Fibroblast of gingiva (primary cell): ENCODE measurements at regions not wholly inside any gene's neighbourhood (a gene's known extent, or its start where the extent isn't known, plus 50 kb on each side); places are given as distances from the start of the nearest gene placed in this dataset.
"Not testable (repeated sequence)": the region's sequence is repeated elsewhere in the genome, so short reads cannot be mapped to it uniquely, and the experiment has no call there.

Experiments
- DNase-seq: peaks from one replicate; pipeline ENCODE4 v3.0.0-alpha.2; 2011; ENCODE audit warnings: low read depth

DNA sequence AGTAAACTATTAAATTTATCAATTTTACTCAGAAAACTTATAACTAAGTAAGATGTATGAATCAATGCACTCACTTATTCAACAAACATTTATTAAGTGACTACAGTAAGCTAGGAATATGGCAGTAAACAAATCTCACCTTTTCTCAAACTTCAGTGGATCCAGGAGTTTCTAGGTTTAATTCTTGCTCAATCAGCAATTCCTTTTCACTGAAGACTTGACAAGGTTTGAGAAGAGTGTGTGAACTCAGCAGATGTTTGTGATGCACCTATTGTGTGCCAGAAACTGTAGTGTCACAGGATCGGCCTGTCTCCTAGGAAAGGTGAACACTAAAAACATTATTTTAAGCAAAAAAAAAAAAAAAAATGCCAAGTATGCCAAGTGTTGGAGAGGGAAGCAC is 167.8 kb downstream of the ALG10 start:
- no peak for DNase-seq

DNA sequence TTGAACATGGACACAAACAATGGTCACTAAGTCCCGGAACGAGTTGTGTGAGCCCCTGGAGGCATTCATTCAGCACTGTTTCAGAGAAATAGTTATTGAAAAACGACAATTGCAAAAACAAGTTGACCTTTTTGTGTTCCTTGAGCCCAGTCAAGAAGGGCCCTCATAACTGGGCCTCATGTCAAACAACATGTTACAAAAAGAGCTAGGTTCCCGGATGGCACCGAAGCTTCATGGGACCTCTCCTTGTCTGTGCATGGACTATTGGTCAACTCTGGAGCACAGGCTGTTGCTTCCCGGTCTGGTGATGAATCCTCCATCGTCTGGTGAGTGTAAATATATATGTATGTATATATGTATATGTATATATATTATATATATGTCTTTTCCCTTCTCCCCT is 176.6 kb downstream of the ALG10 start:
- no peak for DNase-seq

DNA sequence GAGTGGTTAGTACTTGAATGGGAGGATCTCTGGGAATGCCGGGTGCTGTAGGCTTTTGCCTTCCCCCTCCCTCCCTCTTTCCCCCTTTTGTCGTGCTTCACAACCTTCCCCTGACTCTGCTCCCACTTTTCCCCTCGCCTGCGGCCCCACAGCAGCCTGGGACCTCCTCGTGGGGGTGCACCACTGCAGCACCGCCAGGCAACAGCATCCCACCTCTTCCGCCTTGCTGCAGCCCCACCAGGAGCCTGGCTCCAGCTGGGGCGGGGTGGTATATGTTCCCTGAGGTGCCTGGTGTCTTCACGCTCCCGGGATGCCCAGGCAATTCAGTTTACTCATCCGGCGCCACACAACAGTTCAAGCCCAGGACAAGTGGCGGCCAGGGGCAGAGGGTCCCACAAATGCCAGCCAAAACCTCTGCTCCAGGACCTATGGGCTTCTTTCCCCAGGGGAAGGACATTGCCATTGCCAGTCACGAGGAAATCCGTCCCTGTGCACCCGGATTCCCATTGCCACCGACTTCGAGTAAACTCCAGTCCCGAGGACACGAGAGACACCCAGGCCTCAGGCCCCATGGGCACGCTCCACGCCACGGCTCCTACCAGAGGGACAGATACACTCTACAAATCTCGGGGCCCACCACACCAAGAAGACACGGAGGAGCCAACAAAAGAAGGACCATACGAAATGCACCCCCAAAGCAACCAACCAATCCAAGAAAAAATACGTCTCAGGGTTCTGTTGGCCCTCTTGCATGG is 181.7 kb downstream of the ALG10 start:
- no peak for DNase-seq

DNA sequence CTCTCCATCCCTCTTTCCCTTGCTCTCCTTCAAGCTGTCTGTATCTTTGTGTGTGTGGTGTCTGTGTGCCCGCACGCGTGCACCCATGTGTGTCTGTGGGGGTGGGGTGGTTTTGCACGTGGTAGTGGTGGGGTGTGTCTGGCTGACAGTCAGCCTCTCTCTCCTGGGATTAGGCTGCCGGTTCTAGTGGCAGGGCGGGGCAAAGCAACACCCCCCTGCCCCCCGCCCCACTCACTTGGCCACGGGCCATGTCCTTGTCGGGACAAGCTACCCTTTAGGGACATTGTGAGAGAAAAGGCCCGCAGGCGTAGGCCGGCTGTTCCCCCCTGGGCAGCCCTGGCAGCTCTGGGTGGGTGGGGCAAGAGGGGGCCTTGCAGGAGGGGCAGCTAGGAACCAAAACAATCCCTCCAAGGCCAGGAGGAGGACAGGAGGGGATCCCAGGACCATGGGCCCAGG is 182.6 kb downstream of the ALG10 start:
- no peak for DNase-seq

DNA sequence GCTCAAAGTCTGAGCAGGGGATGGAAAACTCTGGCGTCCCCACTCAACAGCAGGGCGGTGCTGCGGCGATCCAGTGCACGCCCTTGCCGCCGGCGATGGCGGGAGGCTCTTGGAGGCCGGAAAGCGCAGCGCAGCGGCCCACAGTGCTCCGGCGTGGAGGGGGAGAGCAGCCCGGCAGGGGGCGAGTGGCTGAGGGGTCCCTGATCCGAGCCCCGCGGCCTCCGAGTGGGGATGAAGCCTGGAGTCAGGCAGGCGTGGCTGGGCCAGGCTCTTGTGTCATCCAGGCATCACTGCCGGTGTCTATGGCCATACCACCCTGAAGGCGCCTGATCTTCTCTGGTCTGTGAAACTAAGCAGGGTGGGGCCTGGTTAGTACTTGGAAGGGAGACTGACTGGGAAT is 183.1 kb downstream of the ALG10 start:
- DNase-seq, result no peak

DNA sequence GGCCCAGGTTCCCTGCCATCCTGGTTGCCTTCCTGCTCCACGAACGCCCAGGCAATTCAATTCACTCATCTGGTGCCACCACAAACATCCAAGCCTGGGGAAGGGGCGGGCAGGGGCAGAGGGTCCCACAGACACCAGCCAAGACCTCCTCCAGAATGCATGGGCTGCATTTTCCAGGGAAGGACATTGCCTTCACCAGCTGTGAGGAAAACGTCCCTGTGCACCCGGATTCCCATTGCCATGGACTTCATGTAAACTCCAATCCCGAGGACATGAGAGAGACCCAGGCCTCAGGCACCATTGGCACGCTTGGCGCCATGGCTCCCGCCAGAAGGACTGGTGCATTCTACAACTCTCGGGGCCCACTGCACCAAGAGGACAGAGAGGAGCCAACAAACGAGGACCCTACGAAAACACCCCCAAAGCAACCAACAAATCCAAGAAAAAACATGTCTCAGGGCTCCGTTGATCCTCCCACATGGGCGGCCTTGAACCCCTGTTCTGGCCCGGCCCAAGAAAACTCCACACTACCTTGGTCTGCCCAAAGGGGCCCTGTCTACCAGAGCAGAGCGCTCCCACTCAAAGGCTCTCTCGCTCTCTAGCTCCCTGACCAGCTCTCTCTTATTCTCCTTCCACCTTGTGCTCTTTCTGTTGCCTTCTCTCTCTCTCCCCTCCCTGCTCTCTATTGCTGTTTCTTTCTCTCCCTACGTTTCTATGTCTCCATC is 183.9 kb downstream of the ALG10 start:
- no peak for DNase-seq

DNA sequence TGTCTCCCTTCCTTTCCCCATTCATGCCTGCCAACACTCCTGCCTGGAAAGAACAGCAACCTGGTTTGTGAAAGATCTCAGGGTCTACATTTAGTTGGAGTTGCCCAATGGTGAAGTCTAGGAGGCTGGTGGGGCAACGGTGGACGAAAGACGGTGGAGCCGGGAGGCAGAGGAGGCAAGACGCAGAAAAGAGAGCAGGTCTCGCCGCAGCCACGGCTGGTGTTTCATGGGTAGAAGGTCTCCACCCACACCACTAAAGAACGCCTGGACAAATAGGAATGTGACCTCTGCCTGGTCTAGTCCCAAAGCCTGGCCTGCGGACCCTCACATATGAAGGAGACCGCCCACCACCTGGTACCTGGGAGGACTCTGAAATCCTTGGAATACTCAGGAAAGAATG is 185.6 kb downstream of the ALG10 start:
- no peak for DNase-seq

DNA sequence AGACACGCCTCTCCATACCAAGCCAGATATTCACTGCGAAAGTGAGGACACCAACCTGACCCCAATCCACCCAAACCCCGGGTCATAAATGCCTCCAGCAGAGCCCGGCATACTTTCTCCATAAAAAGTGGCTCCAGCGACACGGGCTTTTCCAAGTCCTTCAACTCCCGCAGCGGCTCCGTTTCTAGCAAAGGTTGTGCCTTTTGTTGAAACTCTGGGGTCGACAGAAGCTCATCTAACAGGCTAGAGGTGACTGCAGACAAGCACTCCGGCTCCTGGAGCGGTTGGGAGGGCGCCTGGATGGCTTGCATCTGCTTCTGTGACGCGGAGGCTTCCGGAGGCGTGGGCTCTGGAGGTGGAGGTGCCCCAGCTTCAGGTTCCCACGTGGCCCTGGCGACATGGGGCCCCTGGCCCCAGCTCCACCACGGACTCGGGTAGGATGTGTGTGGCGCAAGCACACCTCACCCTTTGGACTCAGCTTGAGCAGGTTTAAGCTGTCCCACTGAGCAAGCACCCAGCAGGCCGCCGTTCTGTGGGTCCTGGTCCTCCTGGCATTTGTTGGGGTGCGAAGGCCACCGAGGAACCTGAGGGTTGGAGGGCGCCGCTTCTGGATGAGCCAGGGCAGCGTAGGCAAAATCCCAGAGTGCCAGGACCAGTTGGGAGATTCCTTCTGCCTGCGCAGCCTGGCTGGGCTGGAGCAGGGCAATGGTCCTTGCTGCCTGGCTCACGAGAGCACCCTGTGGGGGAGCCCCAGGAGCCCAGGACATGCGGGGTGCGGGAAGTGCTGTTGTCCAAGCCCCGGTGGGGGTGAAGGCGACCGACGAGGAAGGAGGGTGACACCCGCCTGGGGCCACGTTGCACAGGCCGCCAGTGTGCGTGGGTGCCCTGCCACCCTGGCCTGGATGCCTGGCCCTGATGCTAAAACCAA is 186.3 kb downstream of the ALG10 start:
- DNase-seq, result no peak

DNA sequence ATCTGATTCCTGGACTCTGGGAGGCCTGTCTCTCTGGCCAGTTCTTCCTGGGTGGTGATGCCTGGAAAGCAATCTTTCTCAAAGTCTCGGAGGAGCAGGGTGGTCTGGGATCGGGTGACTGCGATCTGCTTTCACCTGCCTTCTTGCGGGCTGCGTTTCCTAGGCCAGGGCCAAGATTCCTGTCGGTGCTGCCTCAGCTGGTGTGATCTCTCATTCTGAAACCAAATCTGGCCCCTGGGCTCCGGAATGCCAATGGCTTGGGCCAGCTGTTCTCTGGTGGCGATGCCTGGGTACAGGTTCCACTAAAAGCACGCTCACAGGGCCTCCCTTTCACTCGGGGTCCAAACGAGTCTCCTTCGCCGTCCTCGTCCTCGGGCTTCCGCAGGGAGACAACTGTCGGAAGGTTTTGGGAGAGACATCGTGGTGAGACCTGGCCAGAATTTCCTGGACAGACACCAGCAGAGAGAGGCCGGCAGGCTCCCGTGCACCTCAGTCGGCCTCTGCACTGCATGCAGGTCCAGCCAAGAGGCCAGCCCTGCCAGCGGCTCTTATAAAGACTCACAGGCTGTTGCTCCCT is 187.1 kb downstream of the ALG10 start:
- no peak for DNase-seq

DNA sequence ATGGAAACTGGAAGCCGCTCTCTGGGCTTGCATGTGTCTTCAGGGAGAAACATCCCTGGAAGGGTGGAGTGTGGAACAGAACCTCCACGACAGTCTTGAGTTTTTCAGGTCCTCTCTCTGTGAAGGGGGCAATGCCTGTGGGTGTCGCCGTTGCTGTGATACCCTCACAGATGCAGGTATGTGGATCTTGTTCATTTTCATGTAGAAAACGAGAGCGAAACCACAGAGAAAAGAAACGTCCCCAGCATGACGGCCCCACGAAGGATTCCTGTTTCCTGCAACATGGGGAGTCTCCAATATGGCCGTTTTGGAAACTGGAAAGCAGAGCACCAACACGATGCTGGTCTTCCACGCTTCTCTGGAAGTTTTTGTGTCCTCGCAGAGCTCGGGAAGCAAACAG is 187.9 kb downstream of the ALG10 start:
- DNase-seq, result no peak

DNA sequence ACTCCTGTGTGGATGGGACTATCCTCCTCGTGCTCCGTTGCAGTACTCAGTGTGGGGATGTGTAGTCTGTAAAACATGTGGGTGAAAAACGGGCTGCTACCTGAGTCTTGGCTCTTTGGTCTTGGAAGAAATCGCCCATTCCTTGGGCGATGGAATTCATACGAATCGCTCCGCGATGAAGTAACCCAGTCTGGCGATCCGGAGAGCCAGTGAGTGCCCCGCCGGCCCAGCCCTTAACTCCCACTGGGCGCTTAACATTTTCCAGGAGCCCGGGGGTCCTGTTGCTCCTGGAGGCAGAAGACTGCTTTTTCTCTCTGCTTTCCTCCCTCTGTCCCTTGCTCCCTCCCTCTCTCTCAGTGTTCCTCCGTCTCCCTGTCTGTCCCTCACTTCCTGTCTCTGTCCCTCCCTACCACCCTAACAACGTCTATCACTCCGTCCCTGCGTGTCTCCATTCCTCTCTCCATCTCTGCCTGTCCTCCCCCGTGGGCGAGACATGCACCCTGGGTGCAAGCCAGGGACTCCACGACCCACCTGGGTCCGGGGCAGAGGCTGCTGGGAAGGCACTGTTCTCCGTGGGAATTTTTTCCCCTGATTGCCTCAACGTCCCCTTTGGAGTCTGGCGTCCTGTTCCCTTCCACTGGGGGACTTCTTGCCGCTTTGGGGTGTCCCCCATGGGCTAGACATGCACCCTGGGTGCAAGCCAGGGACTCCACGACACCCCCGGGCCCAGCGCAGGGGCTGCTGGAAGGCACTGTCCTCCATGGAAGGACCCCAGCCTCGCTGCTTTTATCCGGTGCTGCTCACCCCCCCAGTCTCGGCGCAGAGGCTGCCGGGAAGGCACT is 188.6 kb downstream of the ALG10 start:
- no peak for DNase-seq

DNA sequence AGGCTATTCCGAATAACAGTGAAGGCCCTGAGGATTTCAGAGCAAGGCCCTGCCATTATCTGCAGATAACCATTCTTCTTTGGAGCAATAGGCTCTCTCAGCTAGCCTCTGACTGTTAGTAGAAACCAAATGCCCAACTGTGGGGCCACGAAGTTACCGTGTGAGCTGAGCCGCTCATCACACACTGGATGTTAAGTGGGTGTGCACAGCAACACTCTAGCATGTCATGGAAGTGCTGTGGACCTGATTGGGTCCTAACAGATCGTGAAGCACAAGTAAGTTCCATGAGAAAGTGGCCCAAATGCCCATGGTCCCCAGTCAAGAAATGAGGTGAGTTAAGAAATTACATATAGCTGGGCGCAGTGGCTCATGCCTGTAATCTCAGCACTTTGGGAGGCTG is 190.4 kb downstream of the ALG10 start:
- DNase-seq, result no peak

DNA sequence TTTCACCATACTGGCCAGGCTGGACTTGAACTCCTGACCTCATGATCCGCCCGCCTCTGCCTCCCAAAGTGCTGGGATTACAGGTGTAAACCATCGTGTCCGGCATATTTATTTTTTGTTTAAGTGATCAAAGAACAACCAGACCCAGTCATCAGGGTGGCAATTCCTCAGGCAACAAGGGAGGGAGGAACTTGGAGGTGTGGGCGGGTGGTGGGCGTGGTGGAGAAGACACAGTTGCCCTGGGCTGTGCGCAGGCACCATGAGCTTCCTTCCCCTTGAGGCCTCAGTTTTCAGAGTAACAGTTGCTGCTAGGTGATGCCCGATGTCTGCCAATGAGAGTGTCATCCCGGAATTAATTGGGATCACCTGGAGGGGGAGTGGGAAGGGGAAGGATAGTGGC is 191.7 kb downstream of the ALG10 start:
- DNase-seq, result no peak

DNA sequence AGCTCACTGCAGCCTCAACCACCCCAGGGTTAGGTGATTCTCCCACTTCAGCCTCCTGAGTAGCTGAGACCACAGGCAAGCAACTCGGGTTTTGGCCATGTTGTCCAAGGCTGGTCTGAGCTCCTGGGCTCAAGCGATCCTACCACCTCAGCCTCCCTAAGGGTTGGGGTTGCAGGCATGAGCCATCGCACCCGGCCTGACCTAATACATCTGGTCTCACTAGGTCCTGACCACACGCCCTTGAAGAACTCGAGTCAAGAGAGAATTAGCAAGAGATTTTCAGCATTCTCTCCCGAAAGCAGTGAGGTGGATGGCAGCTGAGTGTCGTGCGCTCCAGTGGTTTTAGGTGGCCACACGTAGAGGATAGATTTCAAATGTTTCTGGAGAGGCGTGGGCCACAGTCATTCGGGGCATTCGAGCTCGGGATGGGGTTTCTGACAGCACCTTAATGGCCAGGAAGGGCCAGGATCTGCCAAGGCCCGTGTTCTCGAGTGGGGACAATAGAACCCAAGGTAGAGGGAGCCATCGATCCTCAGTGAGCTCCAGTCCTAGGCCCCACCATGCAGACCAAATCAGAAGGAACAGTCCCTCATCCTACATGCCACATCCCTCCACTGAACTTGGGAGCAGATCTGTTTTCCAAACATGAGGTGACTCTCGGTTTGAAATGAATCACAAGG is 193.1 kb downstream of the ALG10 start:
- no peak for DNase-seq

DNA sequence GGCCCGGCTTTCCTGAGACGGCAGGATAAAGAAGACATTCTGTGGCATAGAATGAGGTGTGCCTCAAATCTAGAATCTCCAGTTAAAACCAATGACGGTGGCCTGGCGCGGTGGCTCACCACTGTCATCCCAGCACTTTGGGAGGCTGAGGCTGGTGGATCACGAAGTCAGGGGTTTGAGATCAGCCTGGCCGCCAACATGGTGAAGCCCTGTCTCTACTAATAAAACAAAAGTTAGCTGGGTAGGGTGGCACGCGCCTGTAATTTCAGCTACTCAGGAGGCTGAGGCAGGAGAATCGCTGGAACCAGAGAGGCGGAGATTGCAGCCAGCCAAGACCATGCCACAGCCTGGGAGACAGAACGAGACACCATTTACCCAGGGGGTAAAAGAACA is 193.6 kb downstream of the ALG10 start:
- no peak for DNase-seq

DNA sequence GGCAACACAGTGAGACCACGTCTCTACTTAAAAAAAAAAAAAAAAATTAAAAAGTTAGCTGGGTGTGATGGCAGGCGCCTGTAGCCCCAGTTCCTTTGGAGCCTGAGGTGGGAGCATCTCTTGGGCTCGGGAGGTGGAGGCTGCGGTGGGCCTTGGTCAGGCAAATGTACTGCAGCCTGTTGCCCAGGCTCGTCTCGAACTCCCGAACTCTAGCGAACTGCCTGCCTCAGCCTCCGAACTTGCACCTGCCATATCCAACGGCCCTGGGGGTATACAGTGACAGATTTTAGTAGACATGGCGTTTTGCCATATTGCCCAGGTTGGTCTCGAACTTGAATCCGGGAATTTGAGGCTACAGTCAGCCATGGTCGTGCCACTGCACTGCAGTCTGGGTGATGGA is 195.4 kb downstream of the ALG10 start:
- no peak for DNase-seq

DNA sequence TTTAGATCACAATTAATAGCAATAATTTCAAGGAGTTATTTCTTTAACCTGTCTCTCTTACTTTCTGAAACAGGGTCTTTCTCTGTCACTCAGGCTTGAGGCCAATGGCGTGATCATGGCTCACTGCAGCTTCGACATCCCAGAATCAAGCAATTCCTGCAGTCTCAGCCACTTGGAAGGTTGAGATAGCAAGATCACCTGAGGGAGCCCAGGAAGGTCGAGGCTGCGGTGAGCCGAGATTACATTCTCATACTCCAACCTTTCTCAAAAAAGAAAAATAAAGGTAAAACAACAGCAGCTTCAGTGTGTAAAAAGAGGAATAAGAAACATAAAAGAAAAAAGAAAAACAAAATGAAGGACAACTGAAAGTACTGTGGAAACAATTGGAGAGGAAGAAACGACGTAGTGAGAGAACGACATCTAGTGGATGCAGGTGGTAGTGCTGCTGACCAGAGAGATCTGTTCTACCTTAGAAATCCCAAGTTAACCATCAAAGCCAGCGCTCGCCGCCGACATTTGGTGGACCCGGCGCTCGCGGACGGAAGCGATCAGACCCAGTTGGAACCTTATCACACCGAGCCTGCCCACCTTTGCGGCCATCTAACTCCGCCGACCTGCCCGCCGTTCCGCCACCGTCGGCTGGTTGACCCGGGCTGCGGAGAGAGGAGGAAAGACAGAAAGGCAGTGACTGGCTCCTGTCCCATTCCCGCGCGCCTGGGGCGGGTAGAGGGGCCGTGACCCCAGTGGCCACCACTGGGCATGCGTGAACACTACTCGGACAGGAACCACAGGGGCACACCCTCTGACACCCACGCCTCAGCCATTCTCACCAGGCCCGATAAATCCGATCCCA is 196.1 kb downstream of the ALG10 start:
- peak; percentile 14 for DNase-seq

DNA sequence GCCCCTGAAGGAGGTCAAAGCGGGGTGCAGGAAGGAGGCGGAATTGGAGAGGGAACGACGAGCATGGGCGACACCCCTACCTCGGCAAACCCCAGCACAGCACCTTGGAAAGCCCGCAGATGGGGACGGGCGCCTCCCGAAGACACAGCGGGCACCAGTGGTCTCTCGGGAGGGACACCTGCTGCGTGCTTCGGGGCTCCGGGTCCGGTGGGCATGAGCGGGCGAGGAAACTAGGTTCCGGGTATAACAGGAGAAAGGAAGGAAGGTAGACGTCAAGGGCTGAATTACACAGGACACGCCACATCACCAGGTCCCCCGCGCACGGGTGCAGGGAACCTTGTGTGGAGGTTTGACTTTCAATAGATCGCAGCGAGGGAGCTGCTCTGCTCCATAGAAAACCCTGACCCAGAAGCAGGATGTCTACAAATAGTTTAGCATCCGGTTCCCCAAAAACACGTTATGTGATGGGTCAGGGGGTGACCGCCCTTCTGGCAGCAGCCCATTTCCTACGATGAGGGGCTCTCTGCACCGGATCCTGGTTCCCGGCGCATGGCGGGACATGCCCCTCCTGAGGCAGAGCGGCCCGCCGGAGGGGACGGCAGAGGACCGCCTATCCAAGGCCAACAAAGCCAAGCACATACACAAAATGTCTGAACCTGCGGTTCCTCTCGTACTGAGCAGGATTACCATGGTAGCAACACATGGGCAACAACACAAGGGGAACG is 196.9 kb downstream of the ALG10 start:
- DNase-seq, result no peak

DNA sequence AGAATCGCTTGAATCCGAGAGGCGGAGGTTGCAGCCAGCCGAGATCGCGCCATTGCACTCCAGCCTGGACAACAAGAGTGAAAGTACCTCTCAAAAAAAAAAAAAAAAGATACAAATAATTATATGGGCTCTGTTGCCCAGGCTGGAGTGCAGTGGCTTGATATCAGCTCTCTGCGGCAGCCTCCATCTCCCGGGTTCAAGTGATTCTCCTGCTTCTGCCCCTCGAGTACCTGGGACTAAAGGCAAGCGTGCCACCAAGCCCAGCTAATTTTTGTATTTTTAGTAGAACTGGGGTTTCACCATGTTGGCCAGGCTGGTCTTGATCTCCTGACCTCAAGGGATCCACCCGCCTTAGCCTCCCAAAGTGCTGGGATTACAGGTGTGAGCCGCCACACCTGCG is 197.8 kb downstream of the ALG10 start:
- DNase-seq, result not testable (repeated sequence)
